A549 (cell line): ENCODE measurements at regions not wholly inside any gene's neighbourhood (a gene's known extent, or its start where the extent isn't known, plus 50 kb on each side); places are given as distances from the start of the nearest gene placed in this dataset.

Experiments
- ATAC-seq, 2 experiments: fragments of 200-7000 bp in 1 of 2; fragments of >200 bp in 1 of 2; cut with Nextera tagmentation in 1 of 2; cut with Tn5 transposase in 1 of 2; 3 replicates each; pipeline versions ENCODE4 v1.8.0 to v1.9.1; 2018 to 2020; ENCODE audit warnings: mild to moderate bottlenecking in 1 of 2, moderate library complexity in 1 of 2
- CTCF ChIA-PET: fragments of 300-600 bp; sonication (Branson Sonifier 250); formaldehyde crosslinking; extraction: SDS; loops from one replicate; lab custom pipeline; 2021; ENCODE audit warnings: antibody characterized with exemption, inconsistent platforms; lab: Yijun Ruan, JAX
- POLR2A ChIA-PET: fragments of 350-600 bp; formaldehyde crosslinking; extraction: SDS; loops from one replicate; lab custom pipeline; 2021; ENCODE audit warnings: antibody characterized with exemption, inconsistent platforms; lab: Yijun Ruan, JAX
- DNase-seq, 2 experiments: peaks; one replicate each; pipeline versions ENCODE4 v3.0.0 to v3.0.0-alpha.2; 2011 to 2016; ENCODE audit warnings: low read depth in 1 of 2, low spot score in 1 of 2
- FAIRE-seq: peaks from 2 replicates; lab custom pipeline; 2011; peaks lifted over from hg19 to GRCh38; lab: Jason Lieb, UNC
- H3K27ac ChIP-seq, 2 experiments: fragments of >200 bp; sonication (Bioruptor Twin); formaldehyde crosslinking; 3 replicates each; pipeline ENCODE4 v1.5.1; 2016 to 2017
- H3K4me1 ChIP-seq: fragments of >200 bp; sonication (Bioruptor Twin); formaldehyde crosslinking; 3 replicates; pipeline ENCODE4 v1.6.1; 2016
- H3K4me2 ChIP-seq: fragments of >200 bp; sonication (Bioruptor Twin); formaldehyde crosslinking; 3 replicates; pipeline ENCODE4 v1.6.1; 2016
- H3K4me3 ChIP-seq: fragments of >200 bp; sonication (Bioruptor Twin); formaldehyde crosslinking; 3 replicates; pipeline ENCODE4 v1.5.1; 2016
- H3K9me3 ChIP-seq: fragments of >200 bp; sonication (Bioruptor Twin); formaldehyde crosslinking; 3 replicates; pipeline ENCODE4 v1.6.1; 2016
- CBX2 ChIP-seq: fragments of 200-600 bp; sonication (generic); IDR thresholded peaks from 2 replicates; pipeline ENCODE4 v1.6.1; 2016; ENCODE audit warnings: low read depth, mild to moderate bottlenecking, borderline replicate concordance
- CHD2 ChIP-seq: fragments of 150-350 bp; IDR thresholded peaks from 2 replicates; pipeline ENCODE4 v1.6.1; 2014; ENCODE audit warnings: low read length; ENCODE audit not compliant: partially characterized antibody
- CHD4 ChIP-seq: fragments of 200-600 bp; sonication (generic); IDR thresholded peaks from 2 replicates; pipeline ENCODE4 v1.6.1; 2016; ENCODE audit warnings: antibody characterized with exemption, mild to moderate bottlenecking, borderline replicate concordance
- EP300 ChIP-seq, 2 experiments: fragments of >200 bp; sonication (Bioruptor Twin); formaldehyde crosslinking; IDR thresholded peaks; 2 replicates in 1 of 2; 3 replicates in 1 of 2; pipeline ENCODE4 v1.6.1; 2016 to 2017
- ESRRA ChIP-seq: fragments of 150-350 bp; IDR thresholded peaks from 2 replicates; pipeline ENCODE4 v1.6.1; 2014; ENCODE audit warnings: mild to moderate bottlenecking, low read length, borderline replicate concordance
- FOSB ChIP-seq: fragments of 250-450 bp; sonication (Bioruptor Pico); IDR thresholded peaks from 2 replicates; pipeline ENCODE4 v1.5.0; 2020; ENCODE audit warnings: mild to moderate bottlenecking, moderate library complexity
- GATA3 ChIP-seq: IDR thresholded peaks from 2 replicates; pipeline ENCODE4 v1.6.1; 2012; ENCODE audit warnings: borderline replicate concordance
- HDAC2 ChIP-seq: fragments of 200-600 bp; sonication (generic); IDR thresholded peaks from 2 replicates; pipeline ENCODE4 v1.6.1; 2016
- HOXB13 ChIP-seq: fragments of 250-450 bp; sonication (Bioruptor Pico); IDR thresholded peaks from 2 replicates; pipeline ENCODE4 v1.5.0; 2020; ENCODE audit warnings: low read depth, mild to moderate bottlenecking, moderate library complexity
- JUN ChIP-seq, 2 experiments: fragments of >200 bp; sonication (Bioruptor Twin); formaldehyde crosslinking; IDR thresholded peaks; 2 replicates in 1 of 2; 3 replicates in 1 of 2; pipeline ENCODE4 v1.6.1; 2016 to 2017
- KDM5A ChIP-seq: fragments of 200-600 bp; sonication (generic); IDR thresholded peaks from 2 replicates; pipeline ENCODE4 v1.6.1; 2016; ENCODE audit warnings: antibody characterized with exemption, mild to moderate bottlenecking
- MYC ChIP-seq: IDR thresholded peaks from 2 replicates; pipeline ENCODE4 v1.6.1; 2012; ENCODE audit warnings: mild to moderate bottlenecking, inconsistent platforms, low read length, improper control_type of control experiment, borderline replicate concordance
- NPAS2 ChIP-seq: fragments of 250-450 bp; sonication (Bioruptor Pico); IDR thresholded peaks from 2 replicates; pipeline ENCODE4 v1.8.0; 2022; ENCODE audit warnings: mild to moderate bottlenecking, moderate library complexity, borderline replicate concordance
- POLR2A ChIP-seq: IDR thresholded peaks from 2 replicates; pipeline ENCODE4 v1.6.1; 2012; ENCODE audit warnings: mild to moderate bottlenecking, low read length
- POLR2AphosphoS2 ChIP-seq: conservative IDR thresholded peaks from 2 replicates; pipeline ENCODE4 v1.6.1; 2012; ENCODE audit warnings: low read length, improper control_type of control experiment, inconsistent platforms
- RAD21 ChIP-seq, 2 experiments: fragments of >200 bp in 1 of 2; sonication (Bioruptor Twin) in 1 of 2; formaldehyde crosslinking in 1 of 2; IDR thresholded peaks in 1 of 2; conservative IDR thresholded peaks in 1 of 2; 2 replicates in 1 of 2; 3 replicates in 1 of 2; pipeline ENCODE4 v1.6.1; 2012 to 2018; ENCODE audit warnings: inconsistent platforms in 1 of 2
- RARB ChIP-seq: fragments of 250-450 bp; sonication (Bioruptor Pico); IDR thresholded peaks from 2 replicates; pipeline ENCODE4 v1.8.0; 2021; ENCODE audit warnings: mild to moderate bottlenecking, moderate library complexity
- RCOR1 ChIP-seq: fragments of 150-350 bp; IDR thresholded peaks from 2 replicates; pipeline ENCODE4 v1.6.1; 2014; ENCODE audit warnings: antibody characterized with exemption, low read length, low read depth
- RNF2 ChIP-seq: fragments of 200-600 bp; sonication (generic); IDR thresholded peaks from 2 replicates; pipeline ENCODE4 v1.6.1; 2016; ENCODE audit warnings: low read depth, mild to moderate bottlenecking, antibody characterized with exemption, moderate library complexity, borderline replicate concordance
- WGBS: methylation state at CpG from one replicate; pipeline ENCODE4 v1.1.6; 2017; ENCODE audit errors: missing lambda C conversion rate; 5-methylcytosine and 5-hydroxymethylcytosine counted together
- TF ChIP-seq, protein P1 (sequence below): fragments of 450-650 bp; IDR thresholded peaks from 2 replicates; pipeline ENCODE4 v1.6.1; 2014; ENCODE audit warnings: antibody characterized with exemption
- TF ChIP-seq, protein P2 (sequence below): IDR thresholded peaks from 2 replicates; pipeline ENCODE4 v1.6.1; 2012
- TF ChIP-seq, protein P3 (sequence below): fragments of 150-350 bp; IDR thresholded peaks from 2 replicates; pipeline ENCODE4 v1.6.1; 2014; ENCODE audit warnings: low read depth, mild to moderate bottlenecking, low read length
- TF ChIP-seq, protein P4 (sequence below): fragments of 250-450 bp; sonication (Bioruptor Pico); IDR thresholded peaks from 2 replicates; pipeline ENCODE4 v1.5.0; 2021; ENCODE audit warnings: mild to moderate bottlenecking, moderate library complexity, borderline replicate concordance
- TF ChIP-seq, protein P5 (sequence below): fragments of >200 bp; sonication (Bioruptor Twin); formaldehyde crosslinking; IDR thresholded peaks from 3 replicates; pipeline ENCODE4 v1.6.1; 2016

DNA sequence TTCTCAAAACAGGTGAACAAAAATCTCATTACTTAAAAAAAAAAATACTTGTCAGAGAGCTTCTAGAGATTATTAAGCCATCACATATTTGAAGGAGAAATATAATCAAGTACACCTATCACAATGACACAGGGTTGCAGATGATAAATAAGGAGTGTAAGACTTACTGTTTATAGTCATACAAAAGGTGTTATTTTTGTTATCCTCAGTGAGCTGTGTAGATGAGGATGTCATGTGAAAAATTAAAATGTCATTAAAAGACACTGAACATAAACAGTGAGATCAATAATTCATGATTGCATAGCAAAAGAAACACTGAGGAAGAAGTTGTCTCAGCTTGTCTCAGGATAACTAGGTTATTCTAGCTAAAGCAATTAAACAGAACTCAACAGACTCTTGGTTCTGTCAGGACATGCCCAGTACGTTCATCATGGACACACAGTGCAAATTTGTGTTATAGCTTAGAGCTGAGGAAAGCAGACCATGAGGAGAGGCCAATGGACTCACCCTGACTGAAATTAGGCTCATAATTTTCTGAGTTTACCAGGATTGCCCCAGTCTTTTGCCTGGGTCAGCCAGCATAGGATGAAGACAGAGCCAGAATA is 1162.6 kb upstream of the C9orf72 start (continued):
- TF ChIP-seq RNF2 = no peak
- no peak for TF ChIP-seq POLR2A
- TF ChIP-seq, protein P1, sequence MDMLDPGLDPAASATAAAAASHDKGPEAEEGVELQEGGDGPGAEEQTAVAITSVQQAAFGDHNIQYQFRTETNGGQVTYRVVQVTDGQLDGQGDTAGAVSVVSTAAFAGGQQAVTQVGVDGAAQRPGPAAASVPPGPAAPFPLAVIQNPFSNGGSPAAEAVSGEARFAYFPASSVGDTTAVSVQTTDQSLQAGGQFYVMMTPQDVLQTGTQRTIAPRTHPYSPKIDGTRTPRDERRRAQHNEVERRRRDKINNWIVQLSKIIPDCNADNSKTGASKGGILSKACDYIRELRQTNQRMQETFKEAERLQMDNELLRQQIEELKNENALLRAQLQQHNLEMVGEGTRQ = no peak
- TF ChIP-seq NPAS2 = no peak
- no peak for TF ChIP-seq ESRRA

DNA sequence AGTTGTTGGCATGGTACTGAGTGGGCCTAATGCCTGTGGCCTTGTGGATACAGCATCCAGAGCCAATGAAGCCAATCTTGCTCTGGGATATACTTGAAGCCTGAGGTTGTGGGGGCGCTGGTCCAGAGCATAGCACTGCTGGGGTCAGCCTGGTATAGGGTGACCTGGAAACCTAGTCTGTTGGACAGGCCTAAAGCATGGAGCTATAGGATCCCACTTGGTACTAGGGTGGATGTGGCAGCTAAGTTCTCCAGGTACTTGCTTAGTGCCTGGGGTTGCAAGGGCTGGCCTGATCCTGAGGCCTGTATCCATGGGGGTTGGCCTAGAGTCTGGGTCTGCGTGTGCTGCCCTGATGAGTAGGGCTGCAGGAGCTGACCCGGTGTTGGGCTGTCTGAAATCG is 1168.2 kb upstream of the C9orf72 start:
- 20% methylated on average over 1 of the region's 4 CpGs for WGBS
- no peak for TF ChIP-seq GATA3
- DNase-seq (no peak), FAIRE-seq (no peak), ATAC-seq (no peak)
- Histone ChIP-seq H3K4me2 (no peak overlapping the region), H3K4me3 (no peak overlapping the region), H3K4me1 (no peaks in the 10 kb centered on the region), H3K9me3 (no peaks in the 10 kb centered on the region), H3K27ac (no peak overlapping the region)
- POLR2A ChIA-PET = no interaction called here
- CTCF ChIA-PET = no interaction called here

DNA sequence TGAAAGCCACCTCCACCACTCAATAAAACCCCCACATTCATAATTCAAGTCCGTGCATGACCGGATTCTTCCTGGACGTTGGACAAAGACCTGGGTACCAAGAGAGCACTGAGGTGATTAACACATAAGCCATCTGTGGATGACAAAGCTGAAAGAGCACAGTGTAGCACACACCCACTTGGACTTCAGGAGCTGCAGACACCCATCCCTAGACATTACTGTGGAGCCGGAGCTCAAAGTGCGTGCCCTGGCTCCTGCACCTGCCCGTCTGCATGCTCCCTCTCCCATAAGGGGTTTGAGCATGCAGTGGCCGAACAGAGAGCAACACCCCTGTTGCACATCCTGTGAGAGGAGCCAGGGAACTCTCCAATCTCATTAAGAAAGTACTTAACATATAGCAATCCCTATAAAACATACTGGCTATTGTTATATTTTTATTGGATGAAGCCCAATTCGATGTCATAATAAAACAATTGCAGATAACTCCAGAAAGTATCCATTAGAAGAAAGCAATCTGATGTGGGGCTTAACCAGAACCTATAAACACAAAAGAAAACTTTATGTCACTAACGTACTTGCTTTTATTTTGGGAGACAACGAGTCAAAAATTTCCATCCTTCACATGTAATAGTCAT is 1174.2 kb upstream of the C9orf72 start:
- Histone ChIP-seq H3K27ac (no peak overlapping the region), H3K4me1 (no peaks in the 10 kb centered on the region), H3K4me2 (no peak overlapping the region), H3K4me3 (no peak overlapping the region), H3K9me3 (no peaks in the 10 kb centered on the region)
- 22% methylated on average over 9 of the region's 10 CpGs for WGBS
- TF ChIP-seq CHD2 (no peak), EP300 (IDR thresholded peaks at IDR 0.05) (no peak), POLR2AphosphoS2 (no peak), CBX2 (no peak), HOXB13 (CRISPR knock-in tag) (no peak), CHD4 (no peak), MYC (no peak), RCOR1 (no peak), POLR2A (no peak), KDM5A (no peak), RARB (CRISPR knock-in tag) (no peak), RAD21 (conservative IDR thresholded peaks at IDR 0.05 in 1 of 2, IDR thresholded peaks at IDR 0.05 in 1 of 2) (no peak), JUN (IDR thresholded peaks at IDR 0.05) (no peak), NPAS2 (no peak), FOSB (CRISPR knock-in tag) (no peak), HDAC2 (no peak)
- TF ChIP-seq, protein P2, sequence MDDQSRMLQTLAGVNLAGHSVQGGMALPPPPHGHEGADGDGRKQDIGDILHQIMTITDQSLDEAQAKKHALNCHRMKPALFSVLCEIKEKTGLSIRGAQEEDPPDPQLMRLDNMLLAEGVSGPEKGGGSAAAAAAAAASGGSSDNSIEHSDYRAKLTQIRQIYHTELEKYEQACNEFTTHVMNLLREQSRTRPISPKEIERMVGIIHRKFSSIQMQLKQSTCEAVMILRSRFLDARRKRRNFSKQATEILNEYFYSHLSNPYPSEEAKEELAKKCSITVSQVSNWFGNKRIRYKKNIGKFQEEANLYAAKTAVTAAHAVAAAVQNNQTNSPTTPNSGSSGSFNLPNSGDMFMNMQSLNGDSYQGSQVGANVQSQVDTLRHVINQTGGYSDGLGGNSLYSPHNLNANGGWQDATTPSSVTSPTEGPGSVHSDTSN = no peak
- TF ChIP-seq, protein P3, sequence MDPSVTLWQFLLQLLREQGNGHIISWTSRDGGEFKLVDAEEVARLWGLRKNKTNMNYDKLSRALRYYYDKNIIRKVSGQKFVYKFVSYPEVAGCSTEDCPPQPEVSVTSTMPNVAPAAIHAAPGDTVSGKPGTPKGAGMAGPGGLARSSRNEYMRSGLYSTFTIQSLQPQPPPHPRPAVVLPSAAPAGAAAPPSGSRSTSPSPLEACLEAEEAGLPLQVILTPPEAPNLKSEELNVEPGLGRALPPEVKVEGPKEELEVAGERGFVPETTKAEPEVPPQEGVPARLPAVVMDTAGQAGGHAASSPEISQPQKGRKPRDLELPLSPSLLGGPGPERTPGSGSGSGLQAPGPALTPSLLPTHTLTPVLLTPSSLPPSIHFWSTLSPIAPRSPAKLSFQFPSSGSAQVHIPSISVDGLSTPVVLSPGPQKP = no peak
- TF ChIP-seq, protein P4, sequence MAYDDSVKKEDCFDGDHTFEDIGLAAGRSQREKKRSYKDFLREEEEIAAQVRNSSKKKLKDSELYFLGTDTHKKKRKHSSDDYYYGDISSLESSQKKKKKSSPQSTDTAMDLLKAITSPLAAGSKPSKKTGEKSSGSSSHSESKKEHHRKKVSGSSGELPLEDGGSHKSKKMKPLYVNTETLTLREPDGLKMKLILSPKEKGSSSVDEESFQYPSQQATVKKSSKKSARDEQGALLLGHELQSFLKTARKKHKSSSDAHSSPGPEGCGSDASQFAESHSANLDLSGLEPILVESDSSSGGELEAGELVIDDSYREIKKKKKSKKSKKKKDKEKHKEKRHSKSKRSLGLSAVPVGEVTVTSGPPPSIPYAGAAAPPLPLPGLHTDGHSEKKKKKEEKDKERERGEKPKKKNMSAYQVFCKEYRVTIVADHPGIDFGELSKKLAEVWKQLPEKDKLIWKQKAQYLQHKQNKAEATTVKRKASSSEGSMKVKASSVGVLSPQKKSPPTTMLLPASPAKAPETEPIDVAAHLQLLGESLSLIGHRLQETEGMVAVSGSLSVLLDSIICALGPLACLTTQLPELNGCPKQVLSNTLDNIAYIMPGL = no peak
- TF ChIP-seq, protein P5, sequence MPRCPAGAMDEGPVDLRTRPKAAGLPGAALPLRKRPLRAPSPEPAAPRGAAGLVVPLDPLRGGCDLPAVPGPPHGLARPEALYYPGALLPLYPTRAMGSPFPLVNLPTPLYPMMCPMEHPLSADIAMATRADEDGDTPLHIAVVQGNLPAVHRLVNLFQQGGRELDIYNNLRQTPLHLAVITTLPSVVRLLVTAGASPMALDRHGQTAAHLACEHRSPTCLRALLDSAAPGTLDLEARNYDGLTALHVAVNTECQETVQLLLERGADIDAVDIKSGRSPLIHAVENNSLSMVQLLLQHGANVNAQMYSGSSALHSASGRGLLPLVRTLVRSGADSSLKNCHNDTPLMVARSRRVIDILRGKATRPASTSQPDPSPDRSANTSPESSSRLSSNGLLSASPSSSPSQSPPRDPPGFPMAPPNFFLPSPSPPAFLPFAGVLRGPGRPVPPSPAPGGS = no peak
- ChIA-PET POLR2A (no interaction called here), CTCF (no interaction called here)
- DNase-seq (no peak), ATAC-seq (no peak), FAIRE-seq (no peak)
